ENCODE measurements at regions not wholly inside any gene's neighbourhood (a gene's known extent, or its start where the extent isn't known, plus 50 kb on each side); places are given as distances from the start of the nearest gene placed in this dataset.

DNA sequence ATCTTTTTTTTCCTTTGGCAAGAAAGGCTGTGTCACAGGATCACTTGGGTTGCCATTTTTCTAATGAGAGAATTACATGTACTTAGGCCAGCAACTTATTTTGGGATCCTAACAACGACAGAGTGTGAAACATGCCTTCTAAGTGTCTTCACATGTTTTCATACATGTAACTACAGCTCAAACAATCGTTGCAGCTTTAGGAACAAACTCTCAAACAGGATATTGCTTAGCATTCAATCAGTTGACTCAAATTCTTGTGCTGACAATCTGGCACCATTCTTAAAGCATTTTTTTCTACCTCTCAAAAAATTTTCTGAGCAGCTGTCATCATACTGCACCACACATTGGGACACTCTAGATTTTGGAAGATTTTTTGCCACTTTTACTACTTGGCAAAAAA, 435.5 kb downstream of the HINT1 start:
- H3K79me1 ChIP-seq (ENCODE audit: low read depth, low read length): no peaks in the 10 kb centered on the region
- H3K27me3 ChIP-seq (replicated peaks in 1 of 4; ENCODE audit: control insufficient read depth in 3 of 4, extremely low read depth in 1 of 4, insufficient read depth in 3 of 4, low read length in 3 of 4): no peaks in the 10 kb centered on the region
- H3K27ac ChIP-seq (ENCODE audit: low read depth, low read length): no peak overlapping the region

More for the DNA sequence above, 435.5 kb downstream of the HINT1 start:
- Histone ChIP-seq H4K20me1 (replicated peaks in 1 of 2; ENCODE audit: control insufficient read depth in 1 of 2, insufficient read depth in 2 of 2, low read length in 2 of 2) (no peaks in the 10 kb centered on the region), H3K56ac (replicated peaks; ENCODE audit: insufficient read length, low read depth, low read length) (no peak overlapping the region), H3K23me2 (ENCODE audit: low read depth, low read length) (no peaks in the 10 kb centered on the region), H2BK20ac (ENCODE audit: low read length) (no peak overlapping the region), H2BK12ac (ENCODE audit: low read depth, low read length) (no peak overlapping the region), H2BK5ac (ENCODE audit: low read depth, low read length) (no peak overlapping the region), H3K18ac (ENCODE audit: extremely low read depth, low read length) (no peak overlapping the region), H4K5ac (ENCODE audit: insufficient read length, low read depth, low read length) (no peak overlapping the region), H3K79me2 (ENCODE audit: control insufficient read depth in 1 of 2, insufficient read depth in 2 of 2, low read length in 2 of 2) (no peaks in the 10 kb centered on the region), H2AK5ac (ENCODE audit: low read depth, low read length) (no peak overlapping the region), H3K4me1 (replicated peaks in 1 of 4; ENCODE audit: control insufficient read depth in 3 of 4, insufficient read depth in 4 of 4, low read length in 3 of 4) (peaks cover 0 to 3% (median under 1%) of the 10 kb centered on the region in 4 experiments; a peak in 1 of 7 replicates), H3K4ac (replicated peaks; ENCODE audit: insufficient read length, low read depth, low read length) (no peak overlapping the region), H3K23ac (ENCODE audit: insufficient read length) (no peak overlapping the region), H2AFZ (ENCODE audit: low read length) (no peak overlapping the region), H3K9ac (replicated peaks in 1 of 4; ENCODE audit: extremely low read depth in 1 of 4, low read depth in 3 of 4, low read length in 3 of 4) (no peak overlapping the region), H2BK15ac (ENCODE audit: low read length) (no peak overlapping the region), H4K8ac (ENCODE audit: extremely low read depth, insufficient read depth, low read length) (no peak overlapping the region), H3K4me3 (ENCODE audit: extremely low read depth in 1 of 4, insufficient read depth in 2 of 4, low read depth in 3 of 4, low read length in 4 of 4) (no peak overlapping the region), H3K36me3 (ENCODE audit: control insufficient read depth in 2 of 4, insufficient read depth in 4 of 4, low read length in 3 of 4) (no peaks in the 10 kb centered on the region), H4K91ac (replicated peaks; ENCODE audit: insufficient read length, low read length) (no peak overlapping the region), H3K9me3 (ENCODE audit: insufficient read depth in 2 of 2, low read depth in 1 of 2, low read length in 1 of 2) (peaks cover 0 to 3% of the 10 kb centered on the region in 2 experiments; a peak in 1 of 4 replicates), H2BK120ac (replicated peaks; ENCODE audit: low read depth, low read length) (no peak overlapping the region), H3K14ac (ENCODE audit: insufficient read length) (no peak overlapping the region), H3K4me2 (ENCODE audit: insufficient read depth in 1 of 2, low read depth in 2 of 2, low read length in 2 of 2) (no peak overlapping the region)
- DNase-seq (ENCODE audit: low read depth in 1 of 2, low spot score in 2 of 2): no peak
- TF ChIP-seq, protein P1, sequence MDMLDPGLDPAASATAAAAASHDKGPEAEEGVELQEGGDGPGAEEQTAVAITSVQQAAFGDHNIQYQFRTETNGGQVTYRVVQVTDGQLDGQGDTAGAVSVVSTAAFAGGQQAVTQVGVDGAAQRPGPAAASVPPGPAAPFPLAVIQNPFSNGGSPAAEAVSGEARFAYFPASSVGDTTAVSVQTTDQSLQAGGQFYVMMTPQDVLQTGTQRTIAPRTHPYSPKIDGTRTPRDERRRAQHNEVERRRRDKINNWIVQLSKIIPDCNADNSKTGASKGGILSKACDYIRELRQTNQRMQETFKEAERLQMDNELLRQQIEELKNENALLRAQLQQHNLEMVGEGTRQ (IDR thresholded peaks at IDR 0.05; ENCODE audit: low read length): no peak
- TF ChIP-seq GTF2F1 (IDR thresholded peaks at IDR 0.05; ENCODE audit: borderline replicate concordance, low read depth, low read length): no peak
- no peak for TF ChIP-seq POLR2A (IDR thresholded peaks at IDR 0.05; ENCODE audit: control extremely low read depth in 1 of 2, low read depth in 2 of 2, low read length in 2 of 2)
- no peak for TF ChIP-seq TAF7 (optimal IDR thresholded peaks at IDR 0.05; ENCODE audit: borderline replicate concordance, low read depth, low read length)
- no peak for TF ChIP-seq SIN3A (conservative IDR thresholded peaks at IDR 0.05 in 1 of 2, IDR thresholded peaks at IDR 0.05 in 1 of 2; ENCODE audit: low read depth in 1 of 2, low read length in 2 of 2)
- 82% methylated on average over 2 of the region's 2 CpGs; no CpG with 5 or more reads in 1 of the 2 experiments for WGBS, 2 experiments (ENCODE audit: extremely low coverage in 1 of 2, insufficient coverage in 1 of 2, insufficient read length in 1 of 2, insufficient replicate concordance in 2 of 2, low coverage in 1 of 2, low lambda C conversion rate in 2 of 2, missing lambda C conversion rate in 1 of 2)
- FAIRE-seq: no peak
- ChIA-PET CTCF (ENCODE audit: partially characterized antibody) (interaction anchor here (0.7 kb wide), 1 partner anchor 574 kb away, joined by 3 read pairs; no protein-coding TSS in a partner anchor), POLR2A (ENCODE audit: partially characterized antibody) (no interaction called here)

All from H1 (cell line).